ENCODE measurements at regions not wholly inside any gene's neighbourhood (a gene's known extent, or its start where the extent isn't known, plus 50 kb on each side); places are given as distances from the start of the nearest gene placed in this dataset.

GRCh38 chr6:149217466-149217888, 100.0 kb upstream of the TAB2 start:
- TF ChIP-seq TAF1 (IDR thresholded peaks at IDR 0.05; ENCODE audit: low read depth, low read length) = no peak
- TF ChIP-seq POLR2A (IDR thresholded peaks at IDR 0.05; ENCODE audit: control extremely low read depth in 1 of 2, low read depth in 2 of 2, low read length in 2 of 2) = no peak
- no peak for TF ChIP-seq TCF12 (IDR thresholded peaks at IDR 0.05; ENCODE audit: low read depth, low read length)
- no peak for TF ChIP-seq CTCF (IDR thresholded peaks at IDR 0.05; ENCODE audit: control extremely low read depth in 1 of 3, insufficient read depth in 1 of 3, low read depth in 1 of 3, low read length in 3 of 3)

All from H1 (cell line).